Gastrocnemius medialis (tissue), 4 donors: ENCODE measurements at regions not wholly inside any gene's neighbourhood (a gene's known extent, or its start where the extent isn't known, plus 50 kb on each side); places are given as distances from the start of the nearest gene placed in this dataset.

Experiments
- ATAC-seq, 2 donors: fragments of 150-250 bp; one replicate each; pipeline ENCODE4 v1.9.1; 2016
- DNase-seq, 2 donors: peaks; one replicate each; pipeline ENCODE4 v3.0.0-alpha.2; 2019
- H3K27ac ChIP-seq, 4 donors: fragments of 200-600 bp; sonication (generic); 1 replicate in 1 of 4; 2 replicates in 3 of 4; pipeline ENCODE4 v1.5.1; 2016 to 2018; ENCODE audit warnings: mild to moderate bottlenecking in 2 of 4, moderate library complexity in 1 of 4
- H3K27me3 ChIP-seq, 3 donors: fragments of 200-600 bp; sonication (generic) in 2 of 3; 1 replicate in 1 of 3; 2 replicates in 2 of 3; pipeline versions ENCODE4 v1.5.1 to v1.6.0; 2016 to 2019; ENCODE audit warnings: mild to moderate bottlenecking in 1 of 3, moderate library complexity in 1 of 3
- H3K36me3 ChIP-seq, 2 donors: fragments of 200-600 bp; sonication (generic) in 1 of 2; one replicate each; pipeline ENCODE4 v1.5.1; 2017 to 2018
- H3K4me1 ChIP-seq, 2 donors: fragments of 200-600 bp; sonication (generic) in 1 of 2; one replicate each; pipeline ENCODE4 v1.5.1; 2016 to 2017; ENCODE audit warnings: mild to moderate bottlenecking in 2 of 2
- H3K4me3 ChIP-seq, 4 donors: fragments of 200-600 bp; sonication (generic) in 3 of 4; 1 replicate in 1 of 4; 2 replicates in 3 of 4; pipeline ENCODE4 v1.5.1; 2016 to 2019; ENCODE audit warnings: mild to moderate bottlenecking in 2 of 4
- H3K9me3 ChIP-seq, 3 donors: fragments of 200-600 bp; sonication (generic) in 2 of 3; 1 replicate in 1 of 3; 2 replicates in 2 of 3; pipeline ENCODE4 v1.5.1; 2016 to 2019
- CTCF ChIP-seq, 5 experiments: fragments of 450-650 bp in 3 of 5; fragments of 200-600 bp in 2 of 5; sonication (generic) in 2 of 5; IDR thresholded peaks in 4 of 5; conservative IDR thresholded peaks in 1 of 5; 1 replicate in 4 of 5; 2 replicates in 1 of 5; pipeline ENCODE4 v1.5.1; 2016 to 2019; ENCODE audit warnings: antibody characterized with exemption in 5 of 5, mild to moderate bottlenecking in 3 of 5, moderate library complexity in 3 of 5
- POLR2A ChIP-seq, 2 donors: fragments of 450-650 bp; IDR thresholded peaks; one replicate each; pipeline ENCODE4 v1.6.1; 2017; ENCODE audit warnings: antibody characterized with exemption in 2 of 2, mild to moderate bottlenecking in 2 of 2, moderate library complexity in 2 of 2
- in situ Hi-C, 4 donors: fragments of 200-750 bp; cut with MboI; loops; one replicate each; pipeline versions ENCODE4 v1.15.0 to v1.8.0; 2017; ENCODE audit warnings: low sequenced_read_pairs in 4 of 4
- intact Hi-C: fragments of 100-400 bp; cut with DNase I; formaldehyde crosslinking; loops from one replicate; pipeline ENCODE4 v1.15.1; 2023; ENCODE audit warnings: low total_unique reads

- no peak overlapping the region for H3K4me3 ChIP-seq
- in situ Hi-C loops (no loop called here), intact Hi-C loops (no loop called here)
- no peaks in the 10 kb centered on the region for H3K9me3 ChIP-seq
- H3K27ac ChIP-seq, result no peak overlapping the region
- DNase-seq, result no peak
- no peaks in the 10 kb centered on the region for H3K27me3 ChIP-seq
- no peak for ATAC-seq
- TF ChIP-seq POLR2A (IDR thresholded peaks at IDR 0.05) (no peak), CTCF (IDR thresholded peaks at IDR 0.05 in 4 of 5, conservative IDR thresholded peaks at IDR 0.05 in 1 of 5) (no peak)
- H3K36me3 ChIP-seq, result no peaks in the 10 kb centered on the region
- no peaks in the 10 kb centered on the region for H3K4me1 ChIP-seq
Measured at GRCh38 chr13:103194871-103195270, 128.7 kb upstream of the SLC10A2 start.

DNA sequence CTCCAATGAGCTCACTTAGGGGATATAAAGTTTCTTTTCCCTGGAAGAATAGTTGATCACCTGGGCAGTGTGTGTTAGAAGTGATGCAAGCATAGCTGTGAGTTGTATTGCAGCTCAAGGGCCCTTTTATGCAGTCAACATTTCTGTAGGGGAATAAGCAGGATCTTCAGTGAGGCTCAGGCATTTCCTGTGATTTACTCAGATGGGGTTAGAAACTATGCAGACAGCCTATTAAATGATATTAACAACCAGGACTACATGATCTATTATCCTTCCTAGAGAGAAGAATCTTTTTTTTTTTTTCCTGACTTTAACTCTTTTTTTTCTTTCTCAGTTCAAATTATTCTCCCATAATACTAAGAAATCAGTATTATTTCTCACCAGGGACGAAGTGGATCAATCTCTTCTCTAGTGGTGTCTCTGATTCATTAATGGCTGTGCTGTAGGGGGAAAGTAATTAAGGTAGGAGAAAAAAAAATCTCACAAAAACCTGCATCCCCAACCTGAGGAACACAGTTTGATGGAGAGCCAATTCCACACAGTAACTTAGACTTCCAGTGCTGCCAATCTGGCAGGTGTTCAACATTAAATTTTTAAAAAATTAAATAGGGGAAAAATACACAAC, 126.4 kb upstream of the SLC10A2 start:
- H3K9me3 ChIP-seq, result no peaks in the 10 kb centered on the region
- H3K4me3 ChIP-seq, result no peak overlapping the region
- H3K27ac ChIP-seq, result no peak overlapping the region
- H3K36me3 ChIP-seq, result no peaks in the 10 kb centered on the region
- in situ Hi-C loops (no loop called here), intact Hi-C loops (no loop called here)
- DNase-seq (no peak), ATAC-seq (no peak)
- TF ChIP-seq POLR2A (IDR thresholded peaks at IDR 0.05) (no peak), CTCF (IDR thresholded peaks at IDR 0.05 in 4 of 5, conservative IDR thresholded peaks at IDR 0.05 in 1 of 5) (no peak)
- no peaks in the 10 kb centered on the region for H3K4me1 ChIP-seq
- no peaks in the 10 kb centered on the region for H3K27me3 ChIP-seq

- no peak for TF ChIP-seq POLR2A (IDR thresholded peaks at IDR 0.05)
- TF ChIP-seq CTCF (IDR thresholded peaks at IDR 0.05 in 4 of 5, conservative IDR thresholded peaks at IDR 0.05 in 1 of 5), result no peak
- intact Hi-C loops, result no loop called here
Measured at GRCh38 chr13:103190841-103191240, 124.6 kb upstream of the SLC10A2 start.

GRCh38 chr13:103188713-103189326, 122.6 kb upstream of the SLC10A2 start:
- no peak for ATAC-seq
- intact Hi-C loops, result no loop called here

More at GRCh38 chr13:103190841-103191240, 124.6 kb upstream of the SLC10A2 start:
- H3K4me1 ChIP-seq, result no peaks in the 10 kb centered on the region
- no peaks in the 10 kb centered on the region for H3K36me3 ChIP-seq
- H3K4me3 ChIP-seq, result no peak overlapping the region
- no peaks in the 10 kb centered on the region for H3K9me3 ChIP-seq
- in situ Hi-C loops, result no loop called here
- H3K27ac ChIP-seq, result no peak overlapping the region
- H3K27me3 ChIP-seq, result no peaks in the 10 kb centered on the region
- DNase-seq (no peak), ATAC-seq (no peak)

More at GRCh38 chr13:103188713-103189326, 122.6 kb upstream of the SLC10A2 start:
- TF ChIP-seq CTCF (IDR thresholded peaks at IDR 0.05 in 4 of 5, conservative IDR thresholded peaks at IDR 0.05 in 1 of 5) (peak in 1 of 5 experiments; percentile 13), POLR2A (IDR thresholded peaks at IDR 0.05) (no peak)
- H3K9me3 ChIP-seq, result no peaks in the 10 kb centered on the region
- no peaks in the 10 kb centered on the region for H3K4me1 ChIP-seq
- no peak overlapping the region for H3K4me3 ChIP-seq
- no peaks in the 10 kb centered on the region for H3K36me3 ChIP-seq
- no peaks in the 10 kb centered on the region for H3K27me3 ChIP-seq
- no peak for DNase-seq
- in situ Hi-C loops, result no loop called here
- H3K27ac ChIP-seq, result no peak overlapping the region
